Progenitor cell of endocrine pancreas (in vitro differentiated cells): ENCODE measurements at regions not wholly inside any gene's neighbourhood (a gene's known extent, or its start where the extent isn't known, plus 50 kb on each side); places are given as distances from the start of the nearest gene placed in this dataset.

Experiments used
- DNase-seq: peaks from one replicate; pipeline ENCODE4 v3.0.0; 2021; ENCODE audit warnings: low spot score; ENCODE audit not compliant: unreplicated experiment
- H3K27ac Mint-ChIP-seq: 2 replicates; pipeline ENCODE4 v1.8.0; 2021; ENCODE audit warnings: mild to moderate bottlenecking, moderate library complexity, mixed read lengths
- H3K27me3 Mint-ChIP-seq: 2 replicates; pipeline ENCODE4 v1.8.0; 2021; ENCODE audit warnings: mixed read lengths
- H3K36me3 Mint-ChIP-seq: 2 replicates; pipeline ENCODE4 v1.8.0; 2022; ENCODE audit warnings: mixed read lengths; ENCODE audit not compliant: insufficient read depth
- H3K4me1 Mint-ChIP-seq: 2 replicates; pipeline ENCODE4 v1.8.0; 2021; ENCODE audit warnings: low read depth, mixed read lengths
- H3K4me3 Mint-ChIP-seq: 2 replicates; pipeline ENCODE4 v1.8.0; 2021; ENCODE audit warnings: low read depth, mild to moderate bottlenecking, moderate library complexity, mixed read lengths
- H3K9me3 Mint-ChIP-seq: 2 replicates; pipeline ENCODE4 v1.8.0; 2021; ENCODE audit warnings: low read depth, mixed read lengths
- TF ChIP-seq, protein P1 (sequence below): fragments of 200-600 bp; sonication (generic); IDR thresholded peaks from one replicate; pipeline ENCODE4 v1.5.0; 2021; ENCODE audit warnings: antibody characterized with exemption, mild to moderate bottlenecking; ENCODE audit not compliant: unreplicated experiment

DNA sequence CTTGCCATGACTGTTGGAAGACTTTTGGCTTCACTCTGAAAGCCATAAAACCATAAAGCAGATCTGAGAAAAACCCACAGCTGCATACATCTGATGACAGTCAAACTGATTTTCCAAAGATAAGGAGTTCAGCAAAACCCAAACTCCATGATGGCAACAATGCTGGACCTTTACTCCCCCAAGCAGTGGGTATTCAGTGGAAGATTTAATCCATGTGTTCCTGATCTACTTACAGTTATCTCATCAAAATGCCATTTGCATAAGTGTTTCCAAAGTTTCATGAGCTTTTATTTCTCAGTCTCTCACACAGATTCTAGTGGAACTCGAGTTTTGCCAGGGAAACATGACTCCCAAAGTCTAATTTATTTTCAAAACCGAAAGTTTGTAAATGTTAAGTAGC lies 184.9 kb downstream of the ZC3H11B start:
- no peak for DNase-seq
- no peak overlapping the region for H3K4me3 Mint-ChIP-seq
- H3K4me1 Mint-ChIP-seq = peaks cover 7% of the 10 kb centered on the region
- H3K27ac Mint-ChIP-seq = no peak overlapping the region
- TF ChIP-seq, protein P1, sequence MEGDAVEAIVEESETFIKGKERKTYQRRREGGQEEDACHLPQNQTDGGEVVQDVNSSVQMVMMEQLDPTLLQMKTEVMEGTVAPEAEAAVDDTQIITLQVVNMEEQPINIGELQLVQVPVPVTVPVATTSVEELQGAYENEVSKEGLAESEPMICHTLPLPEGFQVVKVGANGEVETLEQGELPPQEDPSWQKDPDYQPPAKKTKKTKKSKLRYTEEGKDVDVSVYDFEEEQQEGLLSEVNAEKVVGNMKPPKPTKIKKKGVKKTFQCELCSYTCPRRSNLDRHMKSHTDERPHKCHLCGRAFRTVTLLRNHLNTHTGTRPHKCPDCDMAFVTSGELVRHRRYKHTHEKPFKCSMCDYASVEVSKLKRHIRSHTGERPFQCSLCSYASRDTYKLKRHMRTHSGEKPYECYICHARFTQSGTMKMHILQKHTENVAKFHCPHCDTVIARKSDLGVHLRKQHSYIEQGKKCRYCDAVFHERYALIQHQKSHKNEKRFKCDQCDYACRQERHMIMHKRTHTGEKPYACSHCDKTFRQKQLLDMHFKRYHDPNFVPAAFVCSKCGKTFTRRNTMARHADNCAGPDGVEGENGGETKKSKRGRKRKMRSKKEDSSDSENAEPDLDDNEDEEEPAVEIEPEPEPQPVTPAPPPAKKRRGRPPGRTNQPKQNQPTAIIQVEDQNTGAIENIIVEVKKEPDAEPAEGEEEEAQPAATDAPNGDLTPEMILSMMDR = no peak
- no peaks in the 10 kb centered on the region for H3K9me3 Mint-ChIP-seq
- H3K36me3 Mint-ChIP-seq = no peaks in the 10 kb centered on the region
- H3K27me3 Mint-ChIP-seq = no peaks in the 10 kb centered on the region

DNA sequence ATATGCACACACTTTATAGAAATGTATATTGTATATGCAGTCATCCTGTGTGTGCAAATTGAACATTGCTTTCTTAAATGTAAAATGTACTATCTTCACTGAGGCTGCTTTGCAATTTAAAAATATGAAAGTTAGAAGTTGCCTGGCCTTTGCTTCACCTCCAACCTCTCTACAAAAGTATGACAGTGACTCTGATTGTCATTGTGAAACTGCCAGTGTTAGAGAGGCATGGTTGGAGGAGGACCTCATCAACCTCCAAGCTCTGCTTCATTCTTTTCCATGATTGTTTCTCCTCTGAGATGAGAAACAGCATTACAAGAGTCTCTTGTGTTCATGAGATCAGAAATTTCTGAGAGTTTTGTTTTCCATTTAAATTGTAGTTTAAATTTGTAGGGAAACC lies 185.5 kb downstream of the ZC3H11B start:
- Mint-ChIP-seq H3K36me3 (no peaks in the 10 kb centered on the region), H3K9me3 (no peaks in the 10 kb centered on the region), H3K4me1 (peaks cover 3% of the 10 kb centered on the region), H3K27me3 (no peaks in the 10 kb centered on the region), H3K27ac (no peak overlapping the region), H3K4me3 (no peak overlapping the region)
- TF ChIP-seq, protein P1 = no peak
- no peak for DNase-seq

DNA sequence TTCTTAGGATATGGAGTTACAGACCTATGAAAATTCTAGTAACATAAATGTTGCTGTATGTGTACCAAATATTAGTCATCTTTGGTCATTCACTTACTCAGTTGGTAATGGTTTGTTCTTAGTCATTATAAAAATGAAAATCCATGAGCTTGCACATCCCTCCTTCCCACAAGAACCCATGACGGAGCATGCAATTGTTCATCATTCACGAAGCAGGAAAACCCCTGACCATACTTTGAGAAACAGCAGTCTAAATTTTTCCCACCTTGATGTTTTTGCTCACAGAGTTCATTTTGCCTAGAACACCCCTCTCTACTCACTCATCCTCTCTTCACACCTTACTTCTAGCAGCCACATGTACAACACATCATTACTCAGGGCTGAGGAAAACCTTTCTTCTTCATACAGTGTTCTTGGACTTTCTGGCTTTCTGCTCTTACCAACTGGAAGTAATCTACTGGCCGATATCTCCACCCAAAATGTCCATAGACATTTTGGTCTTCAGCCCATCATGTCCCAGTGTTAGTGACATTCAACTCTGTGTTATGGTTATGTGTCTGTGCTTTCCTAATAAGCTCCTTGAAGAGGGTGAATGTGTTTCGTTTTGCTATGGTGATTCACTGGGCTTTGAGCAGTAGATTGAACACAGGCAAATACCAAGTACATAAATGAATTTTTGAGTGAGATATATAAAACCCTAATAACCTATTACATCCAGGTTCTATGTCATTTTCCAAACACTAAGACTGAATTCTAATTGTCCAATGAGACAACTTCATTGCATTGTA lies 189.9 kb downstream of the ZC3H11B start:
- peaks cover 5% of the 10 kb centered on the region for H3K4me1 Mint-ChIP-seq
- H3K27me3 Mint-ChIP-seq = no peaks in the 10 kb centered on the region
- H3K36me3 Mint-ChIP-seq = no peaks in the 10 kb centered on the region
- no peak overlapping the region for H3K27ac Mint-ChIP-seq
- H3K4me3 Mint-ChIP-seq = no peak overlapping the region
- no peaks in the 10 kb centered on the region for H3K9me3 Mint-ChIP-seq
- DNase-seq = no peak
- TF ChIP-seq, protein P1 = no peak

DNA sequence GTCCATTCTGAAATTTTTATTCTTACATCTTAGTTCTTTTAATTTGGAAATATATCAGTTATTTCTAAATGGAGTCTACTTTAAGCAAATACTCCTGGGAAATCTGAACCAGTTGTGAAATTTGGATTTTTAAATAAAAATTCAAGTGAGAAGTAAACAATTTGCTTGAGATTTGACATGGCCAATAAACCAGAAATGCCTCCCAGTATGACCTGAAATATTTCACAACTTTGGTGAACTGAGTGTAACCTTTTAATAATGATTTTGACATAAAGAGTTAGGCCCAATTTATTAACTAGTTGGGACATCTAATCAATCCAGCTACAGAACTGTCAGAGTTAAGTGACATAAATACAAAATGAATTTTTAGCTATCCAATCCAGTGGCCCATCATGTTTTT lies 192.0 kb downstream of the ZC3H11B start:
- Mint-ChIP-seq H3K36me3 (no peaks in the 10 kb centered on the region), H3K27me3 (no peaks in the 10 kb centered on the region), H3K9me3 (no peaks in the 10 kb centered on the region), H3K4me1 (peaks cover 4% of the 10 kb centered on the region), H3K27ac (no peak overlapping the region), H3K4me3 (no peak overlapping the region)
- DNase-seq = no peak
- TF ChIP-seq, protein P1 = no peak

DNA sequence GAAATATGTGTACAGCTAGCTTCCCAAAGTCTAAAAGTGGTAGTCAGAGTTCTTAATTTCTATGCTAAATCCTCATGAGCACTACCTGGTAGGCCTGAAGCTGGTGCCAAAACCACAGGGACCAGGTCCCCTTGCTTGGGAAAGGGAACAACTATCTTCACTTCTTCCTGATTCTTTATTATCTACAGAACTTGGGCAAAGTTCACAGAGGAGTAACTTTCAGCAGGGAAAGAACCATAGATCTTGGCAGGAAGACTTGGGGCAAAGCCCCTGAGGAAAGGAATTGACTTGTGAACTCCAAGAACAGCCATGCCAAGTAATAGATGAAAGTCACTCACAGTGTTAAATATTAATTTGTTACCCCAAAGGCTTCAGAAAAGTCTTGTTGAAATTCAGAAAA lies 193.0 kb downstream of the ZC3H11B start:
- TF ChIP-seq, protein P1 = no peak
- H3K36me3 Mint-ChIP-seq = no peaks in the 10 kb centered on the region
- no peak for DNase-seq
- H3K9me3 Mint-ChIP-seq = no peaks in the 10 kb centered on the region
- H3K4me1 Mint-ChIP-seq = peaks cover 5% of the 10 kb centered on the region
- peak overlapping the region; percentile 43 for H3K27ac Mint-ChIP-seq
- no peaks in the 10 kb centered on the region for H3K27me3 Mint-ChIP-seq
- no peak overlapping the region for H3K4me3 Mint-ChIP-seq
